Left ventricle myocardium inferior (tissue), 1 donor: ENCODE measurements at regions not wholly inside any gene's neighbourhood (a gene's known extent, or its start where the extent isn't known, plus 50 kb on each side); places are given as distances from the start of the nearest gene placed in this dataset.

Source experiments
- DNase-seq: peaks from one replicate; pipeline ENCODE4 v3.0.0-alpha.2; 2020
- H3K27ac ChIP-seq: fragments of 200-600 bp; replicated peaks from 2 replicates; pipeline ENCODE4 v1.8.0; 2021
- H3K27me3 ChIP-seq: fragments of 200-600 bp; 2 replicates; pipeline ENCODE4 v1.8.0; 2021; ENCODE audit warnings: low read depth
- H3K36me3 ChIP-seq: fragments of 200-600 bp; 2 replicates; pipeline ENCODE4 v1.8.0; 2021
- H3K4me1 ChIP-seq: fragments of 200-600 bp; 2 replicates; pipeline ENCODE4 v1.8.0; 2021
- H3K4me3 ChIP-seq: fragments of 200-600 bp; 2 replicates; pipeline ENCODE4 v1.8.0; 2021; ENCODE audit warnings: mild to moderate bottlenecking, moderate library complexity
- H3K9me3 ChIP-seq: fragments of 200-600 bp; replicated peaks from 2 replicates; pipeline ENCODE4 v1.8.0; 2021
- intact Hi-C: fragments of 100-400 bp; cut with micrococcal nuclease; formaldehyde crosslinking; loops from one replicate; pipeline ENCODE4 v1.11.0; 2022
- TF ChIP-seq, protein P1 (sequence below): fragments of 200-600 bp; IDR thresholded peaks from 2 replicates; pipeline ENCODE4 v1.8.0; 2021; ENCODE audit warnings: antibody characterized with exemption, mild to moderate bottlenecking, borderline replicate concordance
- donor health status: DM: no; HTN: yes; CAD: no; lungs with severe emphysema.

DNA sequence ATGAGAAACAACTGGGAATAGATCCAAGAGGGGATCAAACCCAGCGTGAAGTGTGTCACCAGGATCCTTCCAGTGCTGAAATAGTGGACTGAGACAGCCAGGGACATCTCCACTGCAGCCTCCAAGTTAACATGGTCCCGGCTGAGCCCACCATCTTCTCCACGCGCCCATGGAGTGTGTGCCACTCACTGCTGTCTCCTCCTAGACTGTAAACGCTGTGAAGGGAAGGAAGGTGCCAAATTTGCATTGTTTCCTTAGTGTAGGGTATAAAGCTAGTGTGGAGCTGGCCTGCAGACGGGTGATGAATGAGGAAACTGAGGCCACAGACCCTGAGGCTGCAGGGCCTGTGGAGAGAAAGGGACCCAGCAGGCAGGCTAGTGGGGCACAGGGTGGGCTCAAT, 183.6 kb downstream of the FOXD2 start:
- intact Hi-C loops = no loop called here
- H3K36me3 ChIP-seq = no peaks in the 10 kb centered on the region
- no peaks in the 10 kb centered on the region for H3K4me1 ChIP-seq

DNA sequence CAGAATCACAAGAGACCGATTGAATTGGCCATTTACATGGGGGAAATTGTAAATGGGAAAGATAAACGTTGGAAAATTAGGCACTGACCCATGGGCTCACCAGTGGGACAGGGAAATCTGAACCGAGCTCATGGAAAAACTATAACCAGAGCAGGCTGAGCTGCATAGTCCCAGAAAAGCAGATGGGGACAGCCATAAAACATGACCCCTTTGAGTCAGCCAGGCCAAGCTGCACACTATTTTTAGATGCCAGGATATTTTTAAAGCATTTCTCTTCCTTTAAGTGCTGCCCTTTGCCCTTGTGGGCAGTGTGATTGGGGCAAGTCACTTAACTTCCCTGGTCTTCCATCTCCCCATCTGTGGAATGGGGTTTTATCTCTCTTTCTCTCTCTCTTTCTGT, 184.1 kb downstream of the FOXD2 start:
- Histone ChIP-seq H3K4me3 (no peak overlapping the region), H3K9me3 (no peaks in the 10 kb centered on the region), H3K27ac (no peak overlapping the region), H3K27me3 (peaks cover 29% of the 10 kb centered on the region), H3K4me1 (no peaks in the 10 kb centered on the region), H3K36me3 (no peaks in the 10 kb centered on the region)
- TF ChIP-seq, protein P1, sequence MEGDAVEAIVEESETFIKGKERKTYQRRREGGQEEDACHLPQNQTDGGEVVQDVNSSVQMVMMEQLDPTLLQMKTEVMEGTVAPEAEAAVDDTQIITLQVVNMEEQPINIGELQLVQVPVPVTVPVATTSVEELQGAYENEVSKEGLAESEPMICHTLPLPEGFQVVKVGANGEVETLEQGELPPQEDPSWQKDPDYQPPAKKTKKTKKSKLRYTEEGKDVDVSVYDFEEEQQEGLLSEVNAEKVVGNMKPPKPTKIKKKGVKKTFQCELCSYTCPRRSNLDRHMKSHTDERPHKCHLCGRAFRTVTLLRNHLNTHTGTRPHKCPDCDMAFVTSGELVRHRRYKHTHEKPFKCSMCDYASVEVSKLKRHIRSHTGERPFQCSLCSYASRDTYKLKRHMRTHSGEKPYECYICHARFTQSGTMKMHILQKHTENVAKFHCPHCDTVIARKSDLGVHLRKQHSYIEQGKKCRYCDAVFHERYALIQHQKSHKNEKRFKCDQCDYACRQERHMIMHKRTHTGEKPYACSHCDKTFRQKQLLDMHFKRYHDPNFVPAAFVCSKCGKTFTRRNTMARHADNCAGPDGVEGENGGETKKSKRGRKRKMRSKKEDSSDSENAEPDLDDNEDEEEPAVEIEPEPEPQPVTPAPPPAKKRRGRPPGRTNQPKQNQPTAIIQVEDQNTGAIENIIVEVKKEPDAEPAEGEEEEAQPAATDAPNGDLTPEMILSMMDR = no peak
- DNase-seq = no peak
- intact Hi-C loops = no loop called here

More for the DNA sequence above, 183.6 kb downstream of the FOXD2 start:
- Histone ChIP-seq H3K27ac (peak overlapping the region; percentile 22), H3K4me3 (no peak overlapping the region), H3K27me3 (peaks cover 24% of the 10 kb centered on the region), H3K9me3 (no peaks in the 10 kb centered on the region)
- no peak for DNase-seq
- TF ChIP-seq, protein P1 = no peak

DNA sequence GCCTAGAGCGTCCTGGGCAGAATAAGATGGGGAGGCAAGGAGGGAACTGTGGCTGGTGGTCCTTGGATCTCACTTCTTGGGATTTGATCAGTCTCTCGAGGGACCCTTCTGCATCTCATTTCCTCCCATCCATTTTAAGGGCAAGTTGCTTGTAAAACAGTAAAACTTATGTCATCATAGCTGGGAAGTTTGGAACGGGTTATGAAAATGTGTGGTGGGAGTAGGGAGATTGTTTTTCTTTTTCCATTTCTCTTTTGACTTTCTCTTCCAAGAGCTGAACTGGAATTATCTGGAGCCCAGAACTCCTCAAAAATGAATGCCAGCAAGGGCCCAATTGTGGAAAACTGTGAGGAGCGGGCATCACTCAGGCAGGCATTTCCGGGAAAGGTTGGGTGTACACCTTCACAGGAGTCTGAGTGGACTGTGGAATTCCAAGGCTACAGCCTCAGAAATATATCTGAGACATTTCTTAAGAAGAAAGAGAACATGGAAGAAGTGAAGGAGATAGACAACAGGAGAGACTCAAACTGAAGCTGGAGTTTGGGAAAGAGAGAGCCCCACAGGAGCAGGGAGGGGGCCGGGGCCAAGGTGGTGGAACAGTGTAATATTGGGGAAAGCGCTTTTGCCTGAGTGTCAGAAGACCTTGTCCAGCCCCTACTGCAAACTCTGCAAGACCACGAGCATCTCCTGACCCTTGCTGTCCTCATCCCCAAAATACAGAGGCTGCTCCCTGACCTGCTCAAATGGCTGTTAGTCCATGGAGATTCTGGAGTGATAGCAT, 185.1 kb downstream of the FOXD2 start:
- no peak for DNase-seq
- no peaks in the 10 kb centered on the region for H3K36me3 ChIP-seq
- H3K4me3 ChIP-seq = no peak overlapping the region
- TF ChIP-seq, protein P1 = no peak
- no peak overlapping the region for H3K27ac ChIP-seq
- H3K27me3 ChIP-seq = peaks cover 32% of the 10 kb centered on the region
- H3K4me1 ChIP-seq = no peaks in the 10 kb centered on the region
- no peaks in the 10 kb centered on the region for H3K9me3 ChIP-seq
- intact Hi-C loops = no loop called here

GRCh38 chr1:47623557-47623940, 185.7 kb downstream of the FOXD2 start:
- H3K9me3 ChIP-seq = no peaks in the 10 kb centered on the region
- TF ChIP-seq, protein P1 = no peak
- DNase-seq = no peak
- no peak overlapping the region for H3K27ac ChIP-seq
- no peak overlapping the region for H3K4me3 ChIP-seq
- H3K4me1 ChIP-seq = no peaks in the 10 kb centered on the region
- H3K36me3 ChIP-seq = no peaks in the 10 kb centered on the region
- H3K27me3 ChIP-seq = peaks cover 37% of the 10 kb centered on the region
- intact Hi-C loops = no loop called here

- H3K9me3 ChIP-seq = no peaks in the 10 kb centered on the region
- no peak overlapping the region for H3K4me3 ChIP-seq
- intact Hi-C loops = no loop called here
- no peak for DNase-seq
- H3K36me3 ChIP-seq = no peaks in the 10 kb centered on the region
- no peaks in the 10 kb centered on the region for H3K4me1 ChIP-seq
- peaks cover 43% of the 10 kb centered on the region for H3K27me3 ChIP-seq
- H3K27ac ChIP-seq = no peak overlapping the region
- TF ChIP-seq, protein P1 = peak; percentile 47
Observed at GRCh38 chr1:47624531-47624930, 186.7 kb downstream of the FOXD2 start.
